ENCODE measurements at regions not wholly inside any gene's neighbourhood (a gene's known extent, or its start where the extent isn't known, plus 50 kb on each side); places are given as distances from the start of the nearest gene placed in this dataset.

GRCh38 chr16:64364016-64364415 is 757.8 kb downstream of the CDH11 start:
- TF ChIP-seq ZFX (IDR thresholded peaks at IDR 0.05) = no peak
- TF ChIP-seq CTCF (conservative IDR thresholded peaks at IDR 0.05) = no peak
- no peak overlapping the region for H3K27ac ChIP-seq

GRCh38 chr16:64363039-64363438 is 758.8 kb downstream of the CDH11 start:
- TF ChIP-seq CTCF (conservative IDR thresholded peaks at IDR 0.05) = no peak
- no peak for TF ChIP-seq ZFX (IDR thresholded peaks at IDR 0.05)
- H3K27ac ChIP-seq = no peak overlapping the region

- no peak overlapping the region for H3K27ac ChIP-seq
- TF ChIP-seq CTCF (conservative IDR thresholded peaks at IDR 0.05) (no peak), ZFX (IDR thresholded peaks at IDR 0.05) (no peak)
Observed at GRCh38 chr16:64362193-64362592, 759.7 kb downstream of the CDH11 start.

- no peak overlapping the region for H3K27ac ChIP-seq
- no peak for TF ChIP-seq ZFX (IDR thresholded peaks at IDR 0.05)
- no peak for TF ChIP-seq CTCF (conservative IDR thresholded peaks at IDR 0.05)
Observed at GRCh38 chr16:64361753-64362152, 760.1 kb downstream of the CDH11 start.

- no peak overlapping the region for H3K27ac ChIP-seq
- TF ChIP-seq CTCF (conservative IDR thresholded peaks at IDR 0.05) (no peak), ZFX (IDR thresholded peaks at IDR 0.05) (no peak)
Observed at GRCh38 chr16:64358291-64358690, 763.6 kb downstream of the CDH11 start.

GRCh38 chr16:64356267-64356666 is 765.6 kb downstream of the CDH11 start:
- TF ChIP-seq CTCF (conservative IDR thresholded peaks at IDR 0.05) (no peak), ZFX (IDR thresholded peaks at IDR 0.05) (no peak)
- no peak overlapping the region for H3K27ac ChIP-seq

GRCh38 chr16:64352246-64352645 is 769.6 kb downstream of the CDH11 start:
- no peak for TF ChIP-seq CTCF (conservative IDR thresholded peaks at IDR 0.05)
- TF ChIP-seq ZFX (IDR thresholded peaks at IDR 0.05) = no peak
- H3K27ac ChIP-seq = no peak overlapping the region

Measured in C4-2B (cell line).